CD4-positive, alpha-beta T cell treated with Interleukin-2 at 100 ng/mL for 4 hours (primary cell): ENCODE measurements at regions not wholly inside any gene's neighbourhood (a gene's known extent, or its start where the extent isn't known, plus 50 kb on each side); places are given as distances from the start of the nearest gene placed in this dataset.

Experiments
- DNase-seq: peaks from one replicate; pipeline ENCODE4 v3.0.0-alpha.2; 2020; ENCODE audit warnings: low spot score

DNA sequence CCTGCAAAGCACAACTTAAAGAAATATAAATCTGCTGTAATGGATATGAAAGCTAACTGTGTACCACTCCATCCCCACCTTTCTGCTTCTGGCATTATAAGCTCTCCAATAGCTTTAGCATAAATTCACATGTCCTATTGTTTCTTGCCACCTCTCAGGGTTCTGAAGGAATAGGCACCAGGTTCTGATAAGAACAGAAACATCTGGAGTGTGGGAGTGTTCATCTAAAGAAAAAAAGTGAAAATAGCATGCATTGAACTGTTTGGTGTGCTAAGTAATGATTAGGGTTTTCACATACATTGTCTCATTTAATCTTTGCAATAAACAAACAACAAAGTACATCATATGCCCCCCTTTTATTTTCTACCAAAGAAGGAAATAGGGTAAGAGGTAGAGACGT, 72.3 kb downstream of the FAM76B start:
- no peak for DNase-seq

DNA sequence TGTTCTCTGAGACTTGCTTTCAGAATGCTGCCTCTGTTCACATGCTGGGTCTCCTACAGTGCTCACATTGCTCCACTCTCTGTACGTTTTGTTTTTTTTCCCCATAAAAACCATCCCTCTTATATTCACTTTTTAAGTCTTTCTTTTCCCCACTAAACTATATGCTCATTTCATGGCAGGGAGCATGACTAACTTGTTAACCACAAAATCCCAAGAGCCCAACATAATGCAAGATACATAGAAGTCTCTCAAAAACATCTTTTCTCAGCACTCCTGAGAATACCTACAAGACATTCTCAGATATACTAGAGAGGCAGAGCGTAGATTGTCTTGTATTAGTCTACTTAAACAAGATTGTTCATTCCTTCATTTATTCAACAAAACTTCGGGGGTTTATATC, 73.3 kb downstream of the FAM76B start:
- DNase-seq: no peak

DNA sequence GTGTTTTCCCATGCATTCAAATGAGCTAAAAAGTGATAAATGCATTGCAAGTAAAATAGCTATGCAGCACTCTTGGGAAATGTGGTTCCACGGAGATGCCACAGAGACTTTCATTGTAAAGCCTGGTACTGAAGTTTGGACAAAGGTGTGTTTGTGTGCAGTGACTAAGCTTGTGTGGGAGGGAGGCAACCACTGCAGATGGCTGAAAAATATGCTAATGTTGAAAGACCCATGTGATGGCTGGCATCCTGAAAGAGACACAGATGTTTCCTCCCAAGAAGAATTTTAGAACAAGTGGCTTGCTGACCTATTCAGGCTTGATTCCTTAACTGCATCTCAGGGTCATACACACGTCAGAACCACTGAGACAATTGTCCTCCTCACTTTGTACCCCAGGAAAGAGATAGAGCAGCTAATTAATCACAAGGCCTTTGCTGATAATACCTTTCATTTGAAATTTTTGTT, 73.8 kb downstream of the FAM76B start:
- DNase-seq: peak; percentile 56

DNA sequence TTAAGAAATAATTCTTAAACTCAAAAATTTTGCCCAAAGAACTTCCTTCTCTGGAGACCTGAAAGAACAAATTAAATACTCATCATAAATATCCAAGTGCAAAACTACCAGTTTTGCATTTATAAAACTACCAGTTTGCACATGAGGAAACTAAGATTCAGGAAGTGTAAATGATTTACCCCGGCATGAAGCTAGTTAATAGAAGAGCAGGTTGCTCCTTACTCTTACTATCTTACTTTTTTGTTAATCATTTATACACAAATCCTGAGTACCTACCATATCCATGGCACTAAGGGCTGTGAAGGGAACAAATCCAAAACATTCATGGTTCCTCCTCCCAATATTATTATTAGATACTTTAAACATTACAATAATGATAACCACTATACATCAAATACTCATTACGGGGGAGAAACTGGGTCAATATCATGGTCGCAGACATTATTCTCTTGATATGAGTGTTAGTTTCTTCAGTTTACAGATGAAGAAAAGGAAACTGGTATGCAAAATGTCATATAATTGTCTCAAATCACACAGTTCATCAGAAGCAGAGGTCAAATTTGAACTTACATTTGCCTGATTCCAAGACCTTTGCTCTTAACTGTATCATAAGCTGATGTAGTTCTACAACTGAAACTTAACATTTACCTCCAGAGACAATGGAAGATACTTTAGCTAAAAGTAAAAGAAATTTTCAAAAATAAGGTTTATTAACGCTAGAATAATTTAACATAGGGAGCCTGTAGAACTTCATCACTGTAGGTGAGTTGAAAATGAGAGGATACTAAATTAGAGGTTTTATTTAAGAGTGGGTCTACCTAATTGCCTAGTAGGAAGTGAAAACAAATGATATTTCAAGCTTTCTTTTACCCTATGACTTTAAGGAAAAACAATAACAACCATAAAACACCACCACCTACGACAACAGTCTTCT, 74.5 kb downstream of the FAM76B start:
- no peak for DNase-seq

DNA sequence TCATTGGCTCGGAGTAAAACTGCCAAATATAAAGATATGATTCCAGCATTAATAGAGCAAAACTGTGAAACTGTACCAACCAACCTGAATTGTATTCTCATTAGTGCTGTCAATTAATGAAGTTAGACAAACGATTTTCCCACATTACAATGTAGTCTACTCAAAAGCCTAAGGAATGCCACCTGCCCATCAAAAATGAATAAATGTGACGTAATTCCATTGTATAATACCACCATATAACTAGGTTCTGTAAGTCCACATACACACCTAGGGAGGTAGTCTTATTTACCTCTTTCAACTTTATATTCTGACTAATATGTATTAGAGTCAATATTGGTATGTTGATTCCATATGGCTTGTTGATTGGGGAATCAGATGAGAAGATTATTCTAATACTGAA, 76.2 kb downstream of the FAM76B start:
- no peak for DNase-seq

DNA sequence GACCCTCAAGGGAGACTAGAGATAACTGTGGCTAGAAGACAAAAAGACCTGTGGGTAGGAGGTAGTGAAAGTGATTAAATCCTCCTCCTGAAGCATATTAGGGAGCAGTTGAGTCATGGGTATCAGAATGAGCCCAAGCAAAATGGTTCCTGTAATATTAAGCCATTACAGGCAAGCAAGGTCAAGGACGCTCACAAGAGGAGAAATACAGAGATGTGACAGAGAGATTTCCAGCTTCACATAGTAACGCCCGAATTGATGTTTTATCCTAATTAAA, 77.7 kb downstream of the FAM76B start:
- no peak for DNase-seq

DNA sequence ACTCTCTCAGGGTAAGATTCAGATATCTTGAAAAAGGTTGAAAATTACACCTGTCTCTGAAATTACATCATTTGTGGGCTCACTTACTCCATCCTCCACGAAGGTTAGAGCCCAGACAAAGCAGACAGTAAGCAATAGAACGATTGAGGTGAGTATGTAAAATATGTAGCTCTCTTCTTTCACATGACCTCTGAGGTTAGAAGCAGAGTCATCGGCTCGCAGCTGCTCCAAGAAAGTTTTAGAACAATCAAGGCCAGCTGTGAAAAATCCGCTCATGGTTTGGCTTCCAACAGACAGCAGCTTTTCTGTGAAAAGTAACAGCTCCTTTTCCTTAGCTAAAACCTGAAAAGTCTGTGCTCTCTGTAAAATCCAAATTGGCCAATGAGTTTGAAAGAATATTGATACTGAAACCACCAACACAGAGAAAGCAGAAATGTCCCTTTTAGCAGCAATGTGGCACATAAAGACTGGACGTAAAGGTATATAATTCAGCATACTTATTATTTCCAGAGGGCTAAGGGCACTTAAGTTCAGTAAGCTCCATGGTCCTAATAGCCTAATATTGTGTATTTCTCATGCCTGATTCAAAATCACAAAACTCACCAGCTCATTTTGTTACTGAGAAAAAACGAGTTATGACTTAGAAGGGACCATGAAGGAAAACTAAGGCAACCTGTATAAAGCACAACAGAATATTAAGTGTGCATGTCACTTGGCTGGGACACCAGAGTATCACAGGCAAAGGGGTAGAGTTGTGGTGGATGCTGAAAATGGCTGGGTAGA, 78.2 kb downstream of the FAM76B start:
- DNase-seq: no peak

DNA sequence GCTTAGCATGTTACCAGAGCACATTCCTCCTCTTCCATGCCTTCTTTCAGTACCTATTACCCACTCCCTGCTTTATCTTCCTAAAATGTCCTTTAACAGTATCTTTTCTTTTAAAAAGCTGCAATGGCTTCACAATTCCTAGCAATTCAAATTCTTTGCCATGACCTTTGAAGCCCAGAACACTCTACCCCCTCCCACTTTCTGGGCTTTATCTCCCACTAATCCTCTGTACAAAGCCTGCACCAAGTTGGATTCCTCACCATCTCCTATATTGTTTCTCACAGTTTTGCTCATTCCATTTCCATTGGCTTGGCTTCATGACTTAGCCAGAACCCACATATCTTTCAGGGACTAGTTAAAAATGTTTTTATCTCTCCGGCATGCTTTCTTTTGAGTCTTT, 80.9 kb downstream of the FAM76B start:
- no peak for DNase-seq

DNA sequence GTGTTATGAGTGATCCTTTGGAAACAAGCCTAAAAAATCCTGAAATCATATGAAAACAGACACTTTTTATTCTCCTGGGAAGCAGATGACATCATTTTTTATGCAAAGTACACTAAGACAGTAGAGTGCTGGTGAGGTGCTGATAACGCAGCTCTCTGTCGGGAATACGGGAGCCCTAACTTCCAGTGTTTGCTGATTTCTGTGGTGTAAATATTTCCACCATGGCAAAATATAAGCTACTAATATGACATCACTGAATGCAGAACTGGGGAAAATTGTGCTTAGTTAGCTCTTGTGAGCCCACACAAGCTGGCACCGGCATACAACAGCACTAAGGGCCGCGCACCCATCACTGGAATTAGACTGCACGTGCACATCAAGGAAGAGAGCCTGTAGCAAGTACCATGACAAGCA, 82.6 kb downstream of the FAM76B start:
- no peak for DNase-seq

DNA sequence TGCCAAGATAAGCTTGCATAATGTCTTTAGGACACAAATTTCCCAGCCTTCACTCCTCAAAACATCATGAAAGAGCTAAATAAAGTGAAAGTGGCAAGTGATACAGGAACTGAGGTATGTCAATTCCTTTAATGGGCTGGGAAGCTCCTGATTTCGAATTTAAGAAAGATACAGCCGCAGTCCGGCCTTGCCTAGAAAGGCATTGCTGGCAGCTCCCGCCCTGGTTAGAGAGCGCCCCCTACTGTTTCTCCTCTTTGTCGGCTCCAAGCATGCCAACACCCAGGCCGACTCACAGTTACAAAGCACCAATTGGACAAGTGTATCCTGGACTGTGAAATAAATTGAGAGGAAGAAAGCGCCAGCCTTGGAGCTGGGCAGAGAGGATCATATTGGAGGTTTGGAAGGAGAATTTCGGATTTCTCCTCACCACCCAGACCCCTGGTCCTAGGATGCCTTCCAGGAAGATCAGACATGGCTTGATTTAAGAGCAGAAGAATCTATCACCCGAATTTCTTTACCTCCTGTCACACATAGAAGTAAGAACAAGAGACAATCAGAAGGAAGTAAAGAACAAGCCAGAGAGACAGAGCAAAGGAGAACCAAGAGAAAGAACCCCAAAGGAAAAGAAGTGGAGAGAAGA, 84.0 kb downstream of the FAM76B start:
- peak; percentile 94 for DNase-seq

DNA sequence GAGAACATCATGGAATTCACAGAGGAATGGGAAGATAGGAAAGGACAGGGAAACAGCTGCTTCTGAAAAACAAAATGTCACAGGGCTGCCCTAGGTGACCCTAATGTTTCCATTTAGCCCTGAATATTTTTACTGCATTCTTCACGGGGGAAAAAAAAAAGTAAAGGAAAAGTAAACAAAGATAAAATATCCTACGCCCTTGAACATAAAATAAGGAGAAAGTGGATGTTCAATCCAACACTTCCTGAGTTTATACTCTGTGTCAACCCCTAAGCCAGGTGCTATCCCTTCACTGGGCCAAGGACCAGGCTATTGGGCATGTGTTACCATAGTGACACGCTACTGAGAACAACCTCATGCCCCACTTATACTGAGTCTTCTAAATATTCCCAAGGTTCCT, 84.7 kb downstream of the FAM76B start:
- no peak for DNase-seq

DNA sequence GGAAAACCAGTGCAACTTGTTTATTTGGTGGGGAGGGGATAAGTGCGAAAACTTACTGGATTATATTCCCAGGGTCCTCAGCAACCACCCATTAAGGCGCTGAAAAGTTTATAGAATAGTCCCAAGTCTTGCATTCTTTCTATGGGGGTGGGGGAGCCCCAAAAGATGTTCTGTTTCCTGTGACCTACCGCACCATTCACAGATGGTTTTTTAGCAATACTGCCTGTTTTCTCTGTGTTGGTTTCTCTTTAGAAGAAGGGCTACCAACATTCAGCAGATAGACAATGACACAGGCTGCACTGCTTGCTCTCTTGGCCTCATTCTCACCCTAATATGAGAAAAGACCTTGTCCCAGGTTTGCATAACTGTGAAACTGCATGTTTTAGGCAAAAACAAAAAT, 86.5 kb downstream of the FAM76B start:
- peak; percentile 39 for DNase-seq

DNA sequence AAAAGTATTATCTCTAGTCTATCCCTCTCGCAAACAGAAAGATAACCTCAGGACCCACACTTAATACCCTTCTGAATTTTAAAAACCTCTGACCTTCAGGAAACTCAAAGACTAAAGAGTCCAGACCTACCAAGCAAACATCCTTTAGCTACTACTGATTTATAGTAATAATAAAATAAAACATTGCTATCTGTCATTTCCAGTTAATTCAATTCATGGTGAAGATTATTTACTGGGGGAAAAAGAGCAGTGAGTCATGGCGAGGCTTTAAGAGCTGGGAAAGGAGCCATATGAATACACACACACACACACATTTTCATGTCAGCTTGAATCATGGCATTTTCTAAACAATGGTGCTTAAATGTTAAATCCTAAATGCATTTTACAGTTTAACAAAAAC, 87.1 kb downstream of the FAM76B start:
- no peak for DNase-seq

DNA sequence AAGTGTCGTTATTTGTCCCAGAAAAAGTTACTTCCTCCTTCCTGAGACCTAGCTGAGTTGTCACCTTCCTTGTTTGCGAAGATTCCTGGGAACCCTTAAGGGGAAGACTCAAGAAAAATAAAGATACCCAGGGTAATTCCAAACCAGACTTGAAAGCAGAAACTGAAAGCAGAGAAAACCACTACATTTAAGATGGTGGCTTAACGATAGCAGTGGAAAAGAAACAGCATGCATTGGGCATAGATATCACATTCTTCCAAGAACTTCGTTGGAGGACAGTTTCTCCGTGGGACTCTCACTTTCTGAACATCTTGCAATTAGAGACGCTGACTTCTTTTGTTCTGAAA, 89.1 kb downstream of the FAM76B start:
- peak; percentile 37 for DNase-seq

DNA sequence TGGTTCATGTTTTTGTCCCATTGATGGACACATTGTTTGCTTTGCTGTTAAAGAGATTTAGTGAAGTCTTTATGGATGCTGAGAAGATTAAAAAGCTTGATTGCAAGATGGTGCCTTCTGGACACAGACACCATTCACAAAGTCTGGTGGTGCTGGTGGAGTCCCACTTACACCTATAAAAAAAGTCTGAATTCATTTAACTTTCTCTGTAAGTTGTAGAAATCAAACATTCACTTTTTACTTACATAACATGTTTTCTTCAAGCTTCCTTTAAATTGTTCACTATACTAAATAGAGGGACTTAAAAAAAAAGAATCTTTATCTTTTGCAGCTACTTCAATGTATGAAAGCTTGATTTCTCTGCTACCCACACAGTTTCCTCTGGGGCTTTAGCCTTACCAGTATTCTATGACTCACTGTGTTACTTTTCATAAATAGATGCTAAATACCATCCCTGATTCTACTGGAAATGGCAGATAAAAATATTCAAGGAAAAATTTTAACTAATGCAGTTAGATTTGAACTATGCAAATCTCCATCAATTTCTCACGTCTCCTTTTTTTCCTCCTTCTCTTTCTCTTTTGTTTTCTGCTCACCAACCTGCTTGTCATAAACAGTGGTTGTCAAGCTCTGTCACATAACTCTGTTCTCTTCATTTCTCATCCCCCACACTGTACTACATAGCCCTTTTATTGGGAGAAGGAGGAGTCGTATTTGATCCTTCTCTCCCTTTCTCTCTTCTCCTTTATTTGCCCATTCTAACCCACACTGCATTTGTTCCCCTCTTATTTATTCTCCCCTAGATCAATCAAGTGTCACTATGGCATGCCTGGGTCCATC, 89.7 kb downstream of the FAM76B start:
- DNase-seq: peak; percentile 69

DNA sequence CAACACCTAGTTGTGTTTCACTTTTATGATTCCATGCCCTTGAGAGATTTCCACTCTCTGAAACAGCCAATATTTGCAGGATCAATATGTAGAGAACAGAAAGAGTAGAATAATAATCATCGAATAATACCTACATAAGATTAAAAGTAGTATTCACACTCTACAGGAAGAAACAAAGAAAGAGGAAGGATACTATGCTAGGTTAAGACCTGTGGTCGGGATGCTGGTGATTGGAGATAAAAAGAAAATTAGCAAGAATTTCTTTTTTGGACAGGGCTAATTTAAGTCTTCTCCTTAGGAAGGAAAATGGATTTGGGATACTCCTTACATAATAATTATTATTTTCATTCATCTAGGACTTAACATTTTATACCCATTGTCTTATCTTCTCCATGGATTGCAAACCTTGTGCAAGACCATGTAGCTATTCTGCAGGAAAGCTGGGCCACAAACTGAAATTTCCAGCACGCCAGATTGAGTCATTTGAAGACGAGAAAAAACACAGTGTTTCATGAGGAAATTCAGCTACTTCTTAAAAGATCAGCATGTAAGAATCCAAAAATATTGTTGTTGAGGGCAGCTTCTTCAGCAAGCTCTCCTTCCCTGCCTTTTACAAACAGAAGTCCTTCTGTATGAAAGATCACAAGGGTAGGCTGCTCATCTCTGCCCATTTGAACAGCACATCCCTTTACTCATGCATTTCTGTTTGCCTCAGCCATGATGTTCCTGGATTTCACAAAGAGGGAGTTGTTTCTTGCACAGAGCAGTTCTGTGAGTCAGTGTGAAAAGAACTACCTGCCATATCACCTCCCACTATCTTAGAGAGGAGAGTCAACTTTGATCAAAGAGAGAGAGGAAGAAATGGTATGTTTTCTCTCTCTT, 90.7 kb downstream of the FAM76B start:
- peak; percentile 34 for DNase-seq

DNA sequence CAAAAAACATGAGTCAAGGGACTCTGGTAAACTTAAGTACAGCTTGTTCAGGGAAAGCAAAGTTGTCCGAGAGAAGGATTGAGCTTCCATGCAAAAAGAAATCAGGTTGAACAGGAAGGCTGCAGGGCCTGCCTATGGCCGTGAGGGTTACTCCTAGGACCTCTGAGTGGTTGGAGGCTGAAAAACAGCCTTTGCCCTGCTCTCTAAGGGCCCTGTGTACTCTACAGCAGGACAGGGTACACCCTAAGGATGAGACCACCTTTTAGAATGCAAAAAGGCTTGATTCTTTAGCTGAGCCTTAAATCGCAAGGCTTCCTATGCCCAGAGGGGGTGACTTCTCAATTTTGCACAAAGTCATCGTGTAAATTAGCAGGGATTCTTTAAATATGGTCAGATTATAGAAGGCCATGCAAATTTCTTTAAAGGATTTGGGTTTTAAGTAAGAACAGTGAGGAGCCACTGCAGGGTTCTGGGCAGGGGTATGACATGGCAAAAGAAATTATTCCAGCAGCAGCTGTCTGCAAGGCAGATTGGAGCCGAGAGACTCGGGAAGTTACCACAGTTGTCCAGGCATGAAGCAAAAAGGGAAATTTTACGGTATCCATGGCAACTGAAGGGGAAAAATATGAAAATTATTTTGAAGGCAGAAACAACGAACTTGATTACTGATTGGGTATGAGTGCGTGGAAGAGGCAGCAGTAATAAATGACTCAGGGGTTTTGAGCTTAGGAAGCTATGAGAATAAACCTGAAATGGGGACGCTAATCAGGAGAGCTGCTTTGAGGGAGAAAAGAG, 91.8 kb downstream of the FAM76B start:
- DNase-seq: no peak

DNA sequence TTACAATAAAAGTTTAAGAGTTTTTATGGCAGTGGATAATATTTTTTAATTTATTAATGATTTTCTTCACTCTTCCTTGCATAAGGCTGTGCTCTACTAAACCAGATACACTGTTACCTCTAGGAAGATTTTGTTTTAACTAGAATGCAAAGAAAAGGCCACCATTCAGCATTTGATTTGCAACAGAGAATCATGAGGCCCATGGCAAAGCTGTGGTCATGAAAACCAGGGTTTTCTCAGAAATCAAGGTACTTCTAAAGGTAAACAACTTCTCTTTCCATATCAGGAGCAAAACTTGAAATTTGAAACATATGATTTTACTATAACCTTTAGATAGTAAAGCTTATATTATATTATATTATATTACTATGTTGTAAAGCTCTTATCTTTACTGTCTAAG, 94.4 kb downstream of the FAM76B start:
- no peak for DNase-seq

DNA sequence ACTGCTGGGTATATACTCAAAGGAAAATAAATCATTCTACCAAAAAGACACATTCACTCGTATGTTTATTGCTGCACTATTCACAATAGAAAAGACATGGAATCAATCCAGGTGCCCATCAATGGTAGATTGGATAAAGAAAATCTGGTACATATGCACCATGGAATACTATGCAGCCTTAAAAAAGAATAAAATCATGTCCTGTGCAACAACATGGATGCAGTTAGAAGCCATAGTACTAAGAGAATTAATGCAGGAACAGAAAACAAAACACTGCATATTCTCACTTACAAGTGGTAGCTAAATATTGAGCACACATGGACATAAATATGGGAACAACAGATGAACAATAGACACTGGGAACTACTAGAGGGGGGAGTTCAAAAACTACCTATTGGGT, 96.3 kb downstream of the FAM76B start:
- DNase-seq: no peak

DNA sequence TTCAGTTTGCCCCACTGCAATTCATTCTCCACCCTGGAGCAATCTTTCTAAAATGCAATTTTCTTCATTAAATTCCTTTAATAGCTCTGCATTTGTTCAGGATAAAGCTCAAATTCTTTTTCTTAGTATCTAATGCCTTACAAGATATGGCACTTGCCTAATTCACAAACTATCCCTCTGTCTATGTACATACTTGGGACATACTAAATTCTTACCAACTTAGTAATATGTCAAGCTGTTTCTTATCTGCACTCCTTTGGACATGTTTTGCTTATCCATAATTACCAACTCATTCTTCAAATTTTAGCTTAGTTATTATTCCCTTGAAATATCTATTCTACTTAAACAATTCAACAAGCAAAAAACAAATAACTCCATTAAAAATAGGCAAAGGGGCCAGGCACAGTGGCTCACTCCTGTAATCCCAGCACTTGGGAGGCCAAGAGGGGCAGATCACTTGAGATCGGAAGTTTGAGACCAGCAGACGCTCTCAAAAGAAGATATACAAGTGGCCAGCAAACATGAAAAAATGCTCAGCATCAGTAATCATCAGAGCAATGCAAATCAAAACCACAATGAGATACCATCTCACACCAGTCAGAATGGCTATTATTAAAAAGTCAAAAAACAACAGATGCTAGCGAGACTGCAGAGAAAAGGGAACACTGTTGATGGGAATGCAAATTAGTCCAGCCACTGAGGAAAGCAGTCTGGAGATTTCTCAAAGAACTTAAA, 96.9 kb downstream of the FAM76B start:
- no peak for DNase-seq
